ENCODE measurements at regions not wholly inside any gene's neighbourhood (a gene's known extent, or its start where the extent isn't known, plus 50 kb on each side); places are given as distances from the start of the nearest gene placed in this dataset.
"Not testable (repeated sequence)": the region's sequence is repeated elsewhere in the genome, so short reads cannot be mapped to it uniquely, and the experiment has no call there.

DNA sequence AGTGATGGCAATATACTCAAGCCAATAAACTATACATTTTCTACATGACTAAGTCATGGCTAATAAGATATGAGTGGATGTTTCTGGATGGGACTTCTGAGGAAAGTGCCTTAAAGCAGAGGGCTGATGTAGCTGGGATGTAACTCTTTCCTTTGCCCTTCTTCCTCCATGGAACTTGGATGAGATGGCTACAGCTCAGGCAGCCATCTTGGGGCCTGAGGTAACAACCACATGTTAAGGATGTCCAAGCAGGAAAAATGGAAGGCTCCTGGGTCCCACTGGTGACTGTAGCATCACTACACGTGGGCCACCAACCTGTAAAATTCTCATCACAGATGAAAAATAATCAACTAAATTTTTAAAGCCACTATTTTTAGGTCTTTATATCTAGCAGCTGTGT lies 54.4 kb upstream of the GRIP1 start:
- DNase-seq (ENCODE audit: low read depth) = no peak

DNA sequence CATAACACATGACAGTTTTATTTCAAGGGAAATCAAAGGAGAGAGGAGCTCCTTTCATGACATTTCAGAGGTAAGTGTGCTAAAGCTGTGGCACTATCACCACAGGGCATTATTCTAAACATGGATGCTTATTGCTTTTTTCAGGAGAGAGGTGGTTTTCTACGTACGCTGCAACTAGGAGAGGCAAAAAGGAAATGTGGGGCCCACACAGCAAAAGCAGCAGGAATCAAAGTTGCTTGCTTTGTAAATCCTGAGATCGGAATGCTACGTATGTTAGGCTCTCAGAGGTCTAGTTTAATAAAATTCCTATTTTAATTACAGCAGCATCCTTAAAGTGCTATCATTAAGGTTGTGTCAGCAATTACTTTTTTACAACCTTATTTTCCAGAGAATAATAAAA lies 55.0 kb upstream of the GRIP1 start:
- no peak for DNase-seq (ENCODE audit: low read depth)

DNA sequence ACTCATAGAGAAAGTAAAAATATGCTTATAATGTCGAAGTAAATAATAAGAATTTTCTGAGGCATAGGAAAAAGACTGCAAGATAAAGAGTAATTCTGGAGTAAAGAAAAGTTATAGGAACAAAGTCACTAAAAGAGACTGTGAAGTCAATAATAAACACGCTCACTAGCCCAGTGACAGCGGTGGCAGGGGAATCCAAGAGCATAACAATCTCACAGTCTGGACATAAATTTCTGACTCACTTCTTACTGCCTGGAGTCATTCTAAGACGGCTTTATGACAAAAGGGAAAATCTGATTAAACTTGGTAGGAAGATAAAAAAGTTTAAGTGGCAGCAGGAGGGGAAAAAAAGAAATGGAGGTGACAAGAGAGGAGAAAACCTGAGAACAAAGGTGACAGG lies 56.4 kb upstream of the GRIP1 start:
- DNase-seq (ENCODE audit: low read depth) = no peak

DNA sequence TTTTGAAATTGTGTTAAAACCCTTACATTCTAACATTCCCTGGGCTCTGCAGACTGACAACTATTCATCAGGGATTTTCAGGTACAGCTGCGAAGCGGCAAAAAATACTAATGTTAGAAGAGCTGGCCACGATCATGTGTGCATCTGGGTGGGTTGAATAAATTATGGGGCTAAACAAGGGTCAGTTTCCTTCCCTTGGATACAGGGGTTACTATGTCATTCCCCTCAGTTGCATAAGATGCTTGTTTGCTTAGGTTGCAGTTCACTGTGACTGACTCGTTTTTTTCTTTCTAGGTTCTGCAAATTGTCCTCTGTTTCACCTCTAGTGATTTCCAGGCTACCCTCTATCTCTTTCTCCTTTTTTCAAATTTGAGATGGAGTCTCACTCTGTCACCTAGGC lies 58.1 kb upstream of the GRIP1 start:
- no peak for DNase-seq (ENCODE audit: low read depth)

DNA sequence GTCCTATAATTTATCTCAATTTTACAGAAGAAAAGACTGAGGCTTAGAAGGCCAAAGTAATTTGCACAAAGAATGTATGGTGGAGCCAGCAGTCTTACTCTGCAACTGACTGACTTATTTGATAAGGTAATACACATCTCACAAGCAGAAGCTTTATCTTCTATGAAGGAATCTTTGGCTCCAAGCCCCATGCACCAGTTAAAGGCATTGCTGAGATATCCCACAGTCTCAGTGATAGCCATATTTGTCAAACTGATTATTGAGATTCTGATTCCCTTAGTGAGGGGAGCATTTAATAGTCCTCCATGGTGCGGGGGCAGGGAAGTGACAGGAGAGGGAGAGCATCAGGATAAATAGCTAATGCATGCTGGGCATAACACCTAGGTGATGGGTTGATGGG lies 60.4 kb upstream of the GRIP1 start:
- DNase-seq (ENCODE audit: low read depth) = no peak

DNA sequence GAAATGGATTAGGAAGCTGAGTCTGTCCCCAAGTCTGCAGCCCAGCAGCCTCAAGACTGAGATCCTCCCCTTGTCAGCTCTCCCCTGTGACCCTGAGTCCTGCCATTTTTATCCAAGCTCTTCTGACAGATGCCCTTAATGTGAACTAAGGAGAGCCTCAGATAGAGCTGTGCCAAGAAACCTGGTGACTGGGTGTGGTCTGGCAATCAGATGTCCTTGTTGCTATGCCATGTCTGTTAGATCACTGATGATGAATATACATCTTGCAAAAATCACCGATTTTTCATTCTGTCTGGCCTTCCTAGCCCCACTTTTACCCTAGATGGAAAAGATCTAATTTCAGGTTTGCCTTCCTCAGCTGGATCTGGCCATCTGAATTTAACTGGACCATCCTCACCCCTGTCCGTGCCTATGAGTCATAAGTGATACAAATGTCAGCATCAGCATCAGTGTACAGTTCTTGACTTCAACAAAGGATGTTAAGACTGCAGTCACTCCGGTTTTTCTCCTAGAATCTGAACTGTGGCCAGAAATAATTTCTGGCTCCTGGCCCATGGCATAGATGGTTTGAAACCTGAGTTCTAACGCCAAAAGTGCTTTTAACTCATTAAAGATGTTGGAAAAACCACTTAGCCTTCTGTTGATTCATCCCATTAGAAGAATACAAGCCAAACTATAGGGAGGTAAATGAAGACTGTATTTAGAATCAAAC lies 61.2 kb upstream of the GRIP1 start:
- no peak for DNase-seq (ENCODE audit: low read depth)

DNA sequence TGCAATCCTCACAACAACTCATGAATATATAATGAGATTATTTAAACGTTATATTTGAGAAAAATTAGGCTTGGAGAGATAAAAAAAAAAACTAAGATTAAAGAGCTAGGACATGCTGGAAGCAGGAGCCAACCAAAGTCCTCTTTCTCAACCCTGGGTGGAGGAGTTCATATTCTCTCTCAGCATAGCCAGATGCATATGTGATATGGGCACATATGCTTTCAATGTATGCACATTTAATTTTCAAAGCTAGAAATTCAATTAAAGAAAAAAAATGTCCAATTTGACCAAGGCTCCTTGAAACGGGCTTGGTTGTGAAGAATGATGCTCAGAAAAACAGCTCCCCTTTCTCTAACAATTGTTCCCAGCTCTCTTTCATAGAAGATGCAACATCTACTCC lies 61.9 kb upstream of the GRIP1 start:
- DNase-seq (ENCODE audit: low read depth) = no peak

DNA sequence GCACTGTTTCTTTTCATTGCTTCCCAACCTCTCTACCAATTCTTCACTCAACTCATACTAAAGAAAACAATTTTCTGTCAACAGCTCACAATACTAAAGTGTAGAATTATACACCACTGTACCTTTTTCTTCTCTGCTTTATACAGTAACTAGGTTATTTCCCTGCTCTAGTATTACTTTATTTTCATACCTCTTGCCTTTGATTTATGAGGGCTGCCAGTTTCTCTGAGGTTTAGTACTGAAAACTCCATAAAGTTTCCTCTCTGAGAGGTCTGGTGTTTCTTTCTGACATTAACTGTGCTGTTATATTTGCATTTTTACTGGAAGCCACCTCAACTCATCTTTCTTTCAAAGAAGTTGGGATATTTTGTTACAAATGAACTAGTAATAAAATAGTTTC lies 63.0 kb upstream of the GRIP1 start:
- DNase-seq (ENCODE audit: low read depth) = no peak

DNA sequence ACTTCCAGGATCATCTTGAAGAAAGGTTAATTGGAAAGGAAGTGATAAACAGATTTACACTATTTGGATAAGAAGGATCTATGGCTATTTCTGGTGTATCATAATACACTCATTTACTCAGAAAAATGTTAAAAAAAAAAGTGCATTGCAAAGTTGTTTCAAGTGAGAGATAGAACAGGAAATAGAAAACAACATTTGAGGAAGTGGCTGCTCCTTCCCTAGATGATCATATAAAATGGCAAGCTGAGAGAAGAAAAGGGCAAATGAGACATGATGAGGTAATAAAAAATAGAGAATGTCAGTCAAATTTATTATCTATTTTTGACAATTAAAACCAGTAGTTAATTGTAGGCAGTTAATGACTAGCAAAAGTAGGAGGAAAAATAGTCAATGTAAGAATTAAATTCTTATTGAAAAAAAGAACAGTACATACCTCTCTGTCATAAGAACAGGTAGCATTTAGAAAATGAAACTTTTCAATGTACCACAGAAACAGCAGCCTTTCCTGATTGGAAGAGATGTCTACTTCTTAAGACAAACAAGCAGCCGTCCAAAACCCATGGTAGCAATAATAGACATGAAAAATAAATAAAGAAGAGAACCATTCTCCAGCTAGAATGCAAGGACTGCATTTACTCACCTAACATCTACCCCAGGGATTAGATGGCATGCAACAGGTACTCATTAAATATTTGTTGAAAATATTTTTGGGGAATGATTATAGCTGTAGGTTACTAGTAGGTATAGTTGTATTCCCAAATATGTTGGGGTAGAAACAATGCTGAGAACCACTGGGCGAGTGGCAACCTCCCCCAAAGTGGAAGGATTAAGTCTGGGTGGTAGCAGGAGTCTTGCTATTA lies 63.9 kb upstream of the GRIP1 start:
- no peak for DNase-seq (ENCODE audit: low read depth)

DNA sequence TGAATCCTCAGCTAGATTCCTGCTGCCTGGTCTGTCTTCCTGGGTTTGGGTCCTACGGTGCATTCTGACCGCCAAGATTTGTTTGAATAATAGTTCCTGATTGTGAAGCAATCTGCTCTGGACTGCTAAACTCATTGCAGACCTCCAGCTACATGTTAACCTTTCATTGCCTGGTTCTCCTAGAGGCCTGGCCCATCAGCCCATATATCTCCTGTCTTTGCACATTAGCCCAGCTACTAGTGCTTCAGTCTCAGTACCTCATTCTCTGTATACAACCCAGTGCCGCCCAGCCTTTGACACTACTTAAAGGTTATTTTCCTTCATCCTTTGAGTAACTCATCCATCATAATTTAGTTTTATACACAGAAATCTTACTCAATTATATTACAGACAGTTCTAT lies 65.6 kb upstream of the GRIP1 start:
- no peak for DNase-seq (ENCODE audit: low read depth)

DNA sequence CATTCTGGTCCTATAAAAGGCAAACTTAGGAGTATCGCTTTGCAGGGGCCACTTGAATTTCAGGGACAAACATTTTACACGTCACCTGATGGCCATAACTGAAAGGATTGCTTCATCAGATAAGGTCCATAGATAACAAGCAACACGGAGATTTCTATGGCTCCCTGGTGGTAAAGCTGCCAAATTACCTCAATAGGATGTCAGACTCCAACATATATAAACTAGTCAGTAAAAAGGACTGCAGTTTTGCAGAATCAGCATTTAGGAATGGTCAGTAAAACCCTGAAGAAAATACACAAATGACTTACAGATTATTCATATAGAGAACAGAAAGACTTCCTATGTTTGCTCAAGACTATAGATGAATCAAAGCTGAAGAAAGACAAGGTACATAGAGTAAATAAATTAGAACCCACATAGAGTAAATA lies 66.1 kb upstream of the GRIP1 start:
- DNase-seq (ENCODE audit: low read depth) = no peak

DNA sequence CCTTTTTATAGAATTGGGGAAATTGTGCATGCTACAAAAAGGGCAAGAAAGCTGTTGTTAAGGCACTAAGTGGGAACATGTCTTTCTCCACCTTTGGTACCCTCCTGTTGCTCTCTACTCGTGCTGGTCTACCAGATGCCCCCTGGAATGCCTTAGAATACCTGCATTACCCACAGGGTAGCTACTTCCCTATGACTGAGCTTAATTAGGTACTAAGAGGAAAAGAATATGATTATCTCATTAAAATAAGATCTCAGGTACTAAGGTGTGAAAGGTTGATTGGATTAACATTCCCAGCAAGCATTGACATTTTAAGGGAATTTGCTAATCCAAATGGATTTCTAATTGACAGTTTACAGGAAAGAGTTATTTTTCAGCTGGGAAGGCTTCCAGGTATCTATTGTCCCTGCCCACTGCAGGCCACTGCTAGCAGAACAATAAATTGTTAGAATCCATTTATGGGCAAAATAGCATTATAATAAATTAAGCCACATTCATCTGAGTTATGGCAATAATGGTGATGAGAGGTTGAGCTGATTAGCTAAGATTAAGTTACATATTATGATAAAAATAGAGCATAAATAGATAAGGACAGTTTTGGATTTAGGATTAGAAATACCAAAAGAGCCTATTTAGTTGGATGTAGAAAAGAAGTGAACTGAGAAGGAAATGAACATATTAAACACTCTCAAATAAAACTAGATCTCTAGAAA lies 67.8 kb upstream of the GRIP1 start:
- DNase-seq (ENCODE audit: low read depth) = no peak

DNA sequence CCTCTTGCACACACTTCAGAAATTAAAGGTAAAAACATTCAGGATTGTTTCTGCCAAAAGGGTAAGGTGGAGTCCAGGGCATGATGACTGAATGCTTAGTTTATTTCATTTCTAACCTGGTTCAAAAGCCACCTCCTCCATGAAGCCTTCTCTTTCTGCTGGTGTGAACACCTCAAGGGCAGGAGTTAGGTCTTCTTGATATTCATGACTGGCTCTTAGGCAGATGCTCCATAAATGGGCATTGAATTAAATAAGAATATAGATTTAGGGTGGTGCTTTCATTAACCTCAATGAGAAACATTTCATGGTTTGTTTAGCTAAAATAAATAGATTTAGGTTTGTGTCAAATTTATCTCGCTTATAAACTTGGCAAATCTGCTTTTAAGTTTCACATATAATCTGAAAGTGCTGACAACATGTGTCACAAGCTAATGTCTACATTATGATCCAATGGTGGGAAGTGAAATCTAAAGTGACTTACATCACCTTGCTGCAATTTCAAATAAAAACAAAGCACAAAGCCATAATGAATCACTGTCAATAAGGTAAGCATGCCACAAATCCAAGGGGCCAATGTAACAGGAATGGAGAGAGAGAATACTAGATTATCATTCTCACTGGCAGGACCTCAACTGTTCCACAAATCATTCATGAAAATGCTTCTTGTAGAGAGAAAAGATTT lies 72.7 kb upstream of the GRIP1 start:
- no peak for DNase-seq (ENCODE audit: low read depth)

DNA sequence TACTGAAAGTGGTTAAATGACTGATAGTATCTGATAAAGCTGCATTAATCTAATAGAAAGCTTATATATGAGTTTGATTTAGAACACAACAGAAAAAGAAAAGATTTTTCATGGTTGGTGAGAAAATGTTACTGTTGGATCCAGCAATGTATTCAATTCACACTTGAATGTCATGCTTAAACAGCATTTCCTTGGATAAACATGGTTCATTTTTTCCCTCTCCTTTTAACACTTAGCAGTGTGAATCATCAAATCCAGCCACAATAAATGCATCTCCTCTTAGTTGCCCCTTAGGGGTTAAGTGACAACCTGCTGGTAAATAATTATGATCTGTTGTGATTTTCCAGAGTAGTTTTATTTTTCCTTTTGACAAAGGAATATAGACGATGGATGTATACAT lies 74.9 kb upstream of the GRIP1 start:
- DNase-seq (ENCODE audit: low read depth) = no peak

DNA sequence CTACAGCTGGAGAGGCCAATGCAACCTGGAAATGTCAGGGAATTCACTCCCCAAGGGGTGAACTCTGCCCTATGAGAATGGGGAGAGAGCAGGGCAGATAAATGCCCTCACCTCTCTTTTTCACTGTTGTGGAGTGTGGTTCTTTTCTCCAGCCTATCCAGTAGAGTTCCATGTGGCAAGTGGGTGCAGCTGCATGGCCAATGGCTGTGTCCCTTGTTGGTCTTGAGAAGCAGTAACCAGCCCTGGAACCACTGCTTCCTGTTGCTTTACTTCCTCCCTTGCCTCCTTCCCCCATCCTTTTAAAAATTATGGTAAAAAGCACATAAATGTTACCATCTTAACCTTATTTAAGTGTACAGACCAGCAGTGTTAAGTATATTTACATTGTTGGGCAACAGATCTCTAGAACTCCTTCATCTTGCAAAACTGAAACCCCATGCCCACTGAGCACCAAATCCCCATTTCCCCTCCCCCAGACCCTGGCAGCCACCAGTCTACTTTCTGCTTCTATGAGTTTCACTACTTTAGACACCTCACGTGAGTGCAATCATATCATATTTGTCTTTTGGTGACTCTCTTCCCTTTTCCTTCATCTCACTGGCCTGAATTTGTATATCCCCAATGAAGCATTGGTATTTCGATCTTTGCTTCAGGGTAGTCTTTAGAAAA lies 77.0 kb upstream of the GRIP1 start:
- DNase-seq (ENCODE audit: low read depth) = no peak

DNA sequence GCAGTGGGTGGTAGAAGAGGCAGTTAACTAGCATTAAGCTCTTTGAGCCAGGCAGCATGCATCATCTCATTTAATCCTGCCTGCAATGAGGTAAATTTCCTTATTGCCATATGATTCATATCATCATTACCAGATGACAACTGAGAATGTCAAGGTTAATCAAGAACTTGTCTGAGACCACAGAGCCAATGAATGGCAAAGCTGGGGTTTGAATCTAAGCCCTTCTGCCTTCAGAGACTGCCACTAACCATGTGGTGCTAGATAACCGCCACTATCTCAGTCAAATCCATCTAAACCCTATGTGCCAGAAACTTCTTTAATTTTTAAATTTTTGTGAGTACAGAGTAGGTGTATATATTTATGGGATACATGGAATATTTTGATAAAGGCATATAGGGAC lies 77.8 kb upstream of the GRIP1 start:
- DNase-seq (ENCODE audit: low read depth) = no peak

DNA sequence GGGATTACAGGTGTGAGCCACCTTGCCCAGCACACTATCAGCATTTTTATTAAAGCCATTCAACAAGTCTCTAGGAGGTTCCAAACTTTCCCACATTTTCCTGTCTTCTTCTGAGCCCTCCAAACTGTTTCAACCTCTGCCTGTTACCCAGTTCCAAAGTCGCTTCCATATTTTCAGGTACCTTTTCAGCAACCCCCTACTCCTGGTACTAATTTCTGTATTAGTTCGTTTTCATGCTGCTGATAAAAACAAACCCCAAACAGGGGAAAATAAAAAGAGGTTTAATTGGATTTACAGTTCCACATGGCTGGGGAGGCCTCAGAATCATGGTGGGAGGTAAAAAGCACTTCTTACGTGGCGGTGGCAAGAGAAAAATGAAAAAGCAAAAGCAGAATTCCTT lies 81.2 kb upstream of the GRIP1 start:
- not testable (repeated sequence) for DNase-seq (ENCODE audit: low read depth)

DNA sequence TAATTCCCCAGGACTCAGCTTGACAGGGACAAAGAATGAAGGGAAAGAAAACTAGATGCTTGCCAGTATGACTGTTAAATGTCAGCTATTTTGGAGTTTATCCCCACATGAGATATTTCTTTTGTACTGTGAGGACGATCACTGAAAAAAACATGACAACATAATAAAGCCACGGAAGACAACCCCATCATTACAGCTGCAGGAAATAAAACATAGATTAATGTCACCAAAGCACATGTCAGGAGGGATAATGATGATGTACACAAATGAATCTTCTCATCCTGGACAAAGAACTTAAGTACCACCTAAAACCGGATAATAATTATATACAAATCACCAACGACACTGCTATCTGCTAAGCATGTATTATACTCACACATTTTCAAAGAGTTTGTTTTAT lies 84.6 kb upstream of the GRIP1 start:
- DNase-seq (ENCODE audit: low read depth) = no peak

DNA sequence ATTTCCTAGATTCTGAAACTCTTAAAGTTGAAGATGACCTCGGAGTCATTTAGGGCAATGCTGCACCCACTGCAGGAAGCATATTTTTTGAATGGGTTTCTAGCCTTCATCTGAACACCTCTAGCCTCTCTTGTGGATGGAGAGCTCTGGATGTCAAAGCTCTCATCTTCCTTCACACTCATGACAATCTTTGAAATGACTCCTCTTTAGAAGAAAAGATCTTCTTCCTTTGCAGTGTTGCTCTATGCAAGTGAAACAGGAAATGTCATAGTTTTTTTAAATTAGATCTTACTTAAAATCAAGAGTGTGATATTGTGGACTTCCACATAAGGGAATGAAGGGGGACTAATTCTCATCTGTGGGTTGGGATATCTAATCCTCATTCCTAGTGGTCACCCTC lies 86.3 kb upstream of the GRIP1 start:
- no peak for DNase-seq (ENCODE audit: low read depth)

DNA sequence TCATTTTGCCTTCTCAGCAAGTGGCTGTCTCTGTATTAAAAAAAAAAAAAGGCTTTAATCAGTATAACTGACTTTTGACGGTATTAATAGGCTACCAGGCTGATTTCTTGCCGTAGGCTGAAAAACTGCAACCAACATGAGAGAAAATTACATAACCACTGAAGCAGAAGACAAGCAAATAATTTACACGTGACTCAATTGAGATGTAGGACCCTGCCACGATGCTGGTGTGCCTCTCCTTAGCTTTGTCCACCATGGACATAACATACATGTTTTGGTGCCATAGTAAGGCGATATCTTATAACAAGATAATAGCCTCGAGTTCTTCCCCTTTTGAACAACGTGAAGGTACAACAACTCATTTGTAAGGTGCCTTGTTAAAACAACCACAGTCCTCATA lies 88.7 kb upstream of the GRIP1 start:
- DNase-seq (ENCODE audit: low read depth) = no peak

DNA sequence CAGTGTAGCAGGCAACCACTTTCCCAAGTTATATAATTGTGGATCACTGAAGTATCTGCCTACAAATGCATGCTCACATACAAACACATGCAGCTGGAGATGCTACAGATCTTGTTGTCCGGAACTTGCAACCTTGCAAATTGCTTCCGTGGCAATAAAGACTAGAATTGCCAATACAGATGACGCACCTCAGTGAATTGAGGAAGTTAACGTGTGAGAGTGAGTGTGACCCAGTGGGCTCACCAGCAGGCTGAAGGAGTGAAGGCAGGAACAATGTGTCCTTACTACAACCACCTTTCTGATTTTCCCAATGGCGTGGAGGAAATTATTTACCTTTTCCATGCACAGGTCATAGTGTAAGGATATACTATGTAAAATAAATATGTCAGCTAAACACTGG lies 89.4 kb upstream of the GRIP1 start:
- DNase-seq (ENCODE audit: low read depth) = no peak

DNA sequence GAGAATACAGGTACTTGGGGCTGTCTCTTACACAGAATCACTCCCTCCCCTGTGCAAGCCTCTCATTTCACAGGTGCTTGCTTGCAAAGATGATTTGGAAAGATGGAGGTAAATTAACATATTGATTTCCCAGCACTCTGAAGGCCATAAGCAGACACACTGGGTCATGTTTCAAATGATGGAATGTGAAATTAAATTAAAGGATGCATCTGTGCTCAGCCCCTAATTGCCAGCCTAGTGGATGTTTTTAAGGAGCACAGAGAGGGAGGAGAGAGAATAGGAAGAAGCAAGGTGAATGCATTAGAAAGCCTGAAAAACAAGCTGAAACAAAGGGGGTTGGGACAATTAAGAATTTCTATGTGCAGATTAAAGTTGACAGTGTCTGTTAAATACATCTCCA lies 96.1 kb upstream of the GRIP1 start:
- DNase-seq (ENCODE audit: low read depth) = no peak

All from stimulated activated CD8-positive, alpha-beta memory T cell treated with anti-CD3 and anti-CD28 coated beads, Interleukin-12 subunit alpha, Interleukin-12 subunit beta, amount 100 ng/mL, for 1 hour (primary cell).